CD14-positive monocyte (primary cell): ENCODE measurements at regions not wholly inside any gene's neighbourhood (a gene's known extent, or its start where the extent isn't known, plus 50 kb on each side); places are given as distances from the start of the nearest gene placed in this dataset.

Experiments used
- DNase-seq, 3 donors: peaks; one replicate each; pipeline ENCODE4 v3.0.0-alpha.2; 2011 to 2022
- H2AFZ ChIP-seq: 2 replicates; pipeline ENCODE4 v1.6.0; 2012; ENCODE audit warnings: mild to moderate bottlenecking, low read depth, low read length, inconsistent platforms; ENCODE audit not compliant: insufficient read depth, poor library complexity, severe bottlenecking
- H3K27ac ChIP-seq, 2 donors: 1 replicate in 1 of 2; 2 replicates in 1 of 2; pipeline ENCODE4 v1.5.1; 2012 to 2013; ENCODE audit warnings: low read length in 2 of 2, control low read depth in 1 of 2, inconsistent platforms in 1 of 2, low read depth in 1 of 2, mild to moderate bottlenecking in 1 of 2
- H3K27me3 ChIP-seq, 2 donors: one replicate each; pipeline versions ENCODE4 v1.6.0 to v1.6.1; 2011 to 2013; ENCODE audit warnings: low read length in 2 of 2; ENCODE audit not compliant: control insufficient read depth in 2 of 2, insufficient read depth in 2 of 2
- H3K36me3 ChIP-seq, 2 donors: replicated peaks in 1 of 2; 1 replicate in 1 of 2; 2 replicates in 1 of 2; pipeline versions ENCODE4 v1.5.1 to v1.6.1; 2012 to 2013; ENCODE audit warnings: low read length in 2 of 2, control low read depth in 1 of 2, inconsistent platforms in 1 of 2, mild to moderate bottlenecking in 1 of 2; ENCODE audit not compliant: insufficient read depth in 2 of 2, control insufficient read depth in 1 of 2
- H3K4me1 ChIP-seq, 2 donors: 1 replicate in 1 of 2; 2 replicates in 1 of 2; pipeline versions ENCODE4 v1.5.1 to v1.6.1; 2012 to 2013; ENCODE audit warnings: low read length in 2 of 2, control low read depth in 1 of 2, inconsistent platforms in 1 of 2, mild to moderate bottlenecking in 1 of 2, moderate library complexity in 1 of 2; ENCODE audit not compliant: insufficient read depth in 2 of 2, control insufficient read depth in 1 of 2
- H3K4me2 ChIP-seq: replicated peaks from 2 replicates; pipeline ENCODE3; 2012; ENCODE audit warnings: low read length, moderate library complexity, mild to moderate bottlenecking; ENCODE audit not compliant: poor library complexity, severe bottlenecking; ENCODE audit errors: extremely low read depth
- H3K4me3 ChIP-seq, 3 experiments: fragments of 200-600 bp in 1 of 3; sonication (generic) in 1 of 3; replicated peaks in 1 of 3; 1 replicate in 2 of 3; 2 replicates in 1 of 3; pipeline ENCODE4 v1.5.1; 2011 to 2013; ENCODE audit warnings: low read length in 3 of 3, mild to moderate bottlenecking in 3 of 3, control low read depth in 2 of 3, low read depth in 2 of 3, inconsistent platforms in 1 of 3, moderate library complexity in 1 of 3
- H3K79me2 ChIP-seq: 2 replicates; pipeline ENCODE4 v1.6.0; 2012; ENCODE audit warnings: mild to moderate bottlenecking, control low read depth, inconsistent platforms, low read length, moderate library complexity; ENCODE audit not compliant: insufficient read depth
- H3K9ac ChIP-seq: 2 replicates; pipeline ENCODE4 v1.6.0; 2017; ENCODE audit warnings: low read length, mild to moderate bottlenecking; ENCODE audit not compliant: insufficient read depth, poor library complexity, severe bottlenecking
- H3K9me3 ChIP-seq, 2 donors: replicated peaks in 1 of 2; 1 replicate in 1 of 2; 2 replicates in 1 of 2; pipeline versions ENCODE4 v1.5.1 to v1.6.1; 2012 to 2013; ENCODE audit warnings: low read length in 2 of 2, control low read depth in 1 of 2; ENCODE audit not compliant: control insufficient read depth in 1 of 2, insufficient read depth in 1 of 2
- H4K20me1 ChIP-seq: 2 replicates; pipeline ENCODE4 v1.6.0; 2012; ENCODE audit warnings: mild to moderate bottlenecking, low read length, control low read depth, moderate library complexity; ENCODE audit not compliant: insufficient read depth
- H3K27ac Mint-ChIP-seq, 7 donors: one replicate each; pipeline ENCODE4 v1.8.0; 2020; ENCODE audit warnings: mild to moderate bottlenecking in 7 of 7, mixed read lengths in 7 of 7, moderate library complexity in 6 of 7, inconsistent platforms in 2 of 7
- H3K27me3 Mint-ChIP-seq, 3 donors: one replicate each; pipeline ENCODE4 v1.8.0; 2021 to 2022; ENCODE audit warnings: low read depth in 3 of 3, mild to moderate bottlenecking in 3 of 3, mixed read lengths in 3 of 3, moderate library complexity in 3 of 3, inconsistent platforms in 1 of 3
- H3K36me3 Mint-ChIP-seq, 2 donors: one replicate each; pipeline ENCODE4 v1.8.0; 2020; ENCODE audit warnings: mixed read lengths in 2 of 2, inconsistent platforms in 1 of 2, mild to moderate bottlenecking in 1 of 2
- H3K4me1 Mint-ChIP-seq: one replicate; pipeline ENCODE4 v1.8.0; 2020; ENCODE audit warnings: mild to moderate bottlenecking, mixed read lengths
- H3K4me3 Mint-ChIP-seq, 2 donors: one replicate each; pipeline ENCODE4 v1.8.0; 2020; ENCODE audit warnings: mild to moderate bottlenecking in 2 of 2, mixed read lengths in 2 of 2, moderate library complexity in 1 of 2
- H3K9me3 Mint-ChIP-seq, 7 donors: one replicate each; pipeline ENCODE4 v1.8.0; 2020 to 2022; ENCODE audit warnings: mixed read lengths in 7 of 7, mild to moderate bottlenecking in 6 of 7, moderate library complexity in 6 of 7, inconsistent platforms in 2 of 7
- CTCF ChIP-seq: fragments of 200-600 bp; IDR thresholded peaks from one replicate; pipeline ENCODE4 v1.8.0; 2022; ENCODE audit warnings: antibody characterized with exemption, mild to moderate bottlenecking
- WGBS: methylation state at CpG from one replicate; pipeline ENCODE4 v1.1.5; 2013; ENCODE audit warnings: missing lambda C conversion rate; ENCODE audit not compliant: insufficient coverage; 5-methylcytosine and 5-hydroxymethylcytosine counted together
- intact Hi-C, 2 donors: fragments of 100-400 bp; cut with micrococcal nuclease; formaldehyde crosslinking; loops; one replicate each; pipeline versions ENCODE4 v1.15.0 to v1.15.1; 2023

DNA sequence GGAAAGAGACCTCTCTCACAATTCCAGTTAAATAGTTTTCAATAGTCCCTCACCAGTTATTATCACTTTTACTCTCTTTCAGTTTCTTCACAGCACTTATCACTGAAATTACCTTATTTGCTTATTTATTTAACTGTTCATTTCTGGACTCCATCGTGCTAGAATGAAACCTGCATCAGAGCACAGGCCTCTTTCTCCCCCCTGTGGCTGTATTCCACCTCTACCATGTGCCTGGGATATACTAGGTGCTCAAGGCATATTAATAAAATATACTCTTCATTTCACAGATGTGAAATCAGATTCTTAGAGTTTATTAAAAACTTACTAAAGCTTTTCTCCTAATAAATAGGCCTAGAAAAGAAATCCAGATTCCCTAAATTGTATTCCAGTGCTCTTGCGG lies 308.9 kb upstream of the MON1B start:
- H3K27ac ChIP-seq = no peak overlapping the region
- H2AFZ ChIP-seq = no peak overlapping the region
- Mint-ChIP-seq H3K36me3 (no peaks in the 10 kb centered on the region), H3K4me1 (no peaks in the 10 kb centered on the region), H3K9me3 (peaks cover 0 to 5% (median 0%) of the 10 kb centered on the region in 7 donors), H3K27ac (no peak overlapping the region), H3K4me3 (no peak overlapping the region), H3K27me3 (peaks cover 0 to 1% (median 0%) of the 10 kb centered on the region in 3 donors)
- DNase-seq = no peak
- H3K79me2 ChIP-seq = no peaks in the 10 kb centered on the region
- H3K9me3 ChIP-seq = no peaks in the 10 kb centered on the region
- no peaks in the 10 kb centered on the region for H3K4me1 ChIP-seq
- WGBS = 40% methylated on average over 1 of the region's 2 CpGs
- no peak overlapping the region for H3K9ac ChIP-seq
- no peaks in the 10 kb centered on the region for H4K20me1 ChIP-seq
- intact Hi-C loops = no loop called here
- no peaks in the 10 kb centered on the region for H3K36me3 ChIP-seq
- no peaks in the 10 kb centered on the region for H3K27me3 ChIP-seq
- TF ChIP-seq CTCF = no peak
- H3K4me3 ChIP-seq = no peak overlapping the region
- H3K4me2 ChIP-seq = no peak overlapping the region

DNA sequence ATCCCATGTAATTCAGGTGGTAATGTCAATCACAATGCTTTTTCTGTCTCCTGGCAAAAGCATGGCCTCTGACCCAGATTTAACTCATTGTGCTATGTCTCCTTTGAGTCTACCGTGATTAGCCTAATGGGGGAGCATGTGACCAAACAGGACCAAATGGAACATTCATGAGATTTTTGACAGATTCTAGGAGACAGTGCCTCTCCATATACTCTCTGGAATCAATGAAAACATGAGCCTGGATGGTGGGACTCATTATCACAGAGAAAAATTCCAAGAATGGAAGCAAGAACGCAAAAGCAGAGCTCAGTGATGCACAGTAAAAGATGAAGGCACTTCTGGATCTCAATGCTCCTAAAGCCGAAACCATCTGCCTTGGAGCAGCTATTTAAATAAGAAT lies 307.9 kb upstream of the MON1B start:
- H3K4me3 Mint-ChIP-seq = no peak overlapping the region
- H3K4me1 ChIP-seq = no peaks in the 10 kb centered on the region
- TF ChIP-seq CTCF = no peak
- H3K36me3 Mint-ChIP-seq = no peaks in the 10 kb centered on the region
- H3K27ac Mint-ChIP-seq = no peak overlapping the region
- H3K9me3 ChIP-seq = no peaks in the 10 kb centered on the region
- H3K4me2 ChIP-seq = no peak overlapping the region
- no peaks in the 10 kb centered on the region for H4K20me1 ChIP-seq
- intact Hi-C loops = no loop called here
- no peak overlapping the region for H3K27ac ChIP-seq
- H3K79me2 ChIP-seq = no peaks in the 10 kb centered on the region
- no peak overlapping the region for H3K9ac ChIP-seq
- H3K27me3 Mint-ChIP-seq = peaks cover 0 to 1% (median 0%) of the 10 kb centered on the region in 3 donors
- no peak overlapping the region for H3K4me3 ChIP-seq
- no peaks in the 10 kb centered on the region for H3K27me3 ChIP-seq
- 94% methylated on average over 2 of the region's 3 CpGs for WGBS
- H3K9me3 Mint-ChIP-seq = peaks cover 0 to 5% (median 0%) of the 10 kb centered on the region in 7 donors
- no peaks in the 10 kb centered on the region for H3K36me3 ChIP-seq
- no peaks in the 10 kb centered on the region for H3K4me1 Mint-ChIP-seq
- H2AFZ ChIP-seq = no peak overlapping the region
- no peak for DNase-seq
